NCI-H2029 (cell line): ENCODE measurements at regions not wholly inside any gene's neighbourhood (a gene's known extent, or its start where the extent isn't known, plus 50 kb on each side); places are given as distances from the start of the nearest gene placed in this dataset.
A peak's percentile ranks its signal among the peaks of the same experiment; 100 is the strongest.

Experiments
- DNase-seq: peaks from one replicate; lab custom pipeline; 2025; lab: John Stamatoyannopoulos, UW

- no peak for DNase-seq
Measured at GRCh38 chr6:1087154-1087843, 224.6 kb upstream of the FOXQ1 start.

- DNase-seq: no peak
Measured at GRCh38 chr6:1086446-1087153, 225.3 kb upstream of the FOXQ1 start.

- no peak for DNase-seq
Measured at GRCh38 chr6:1082285-1082935, 229.5 kb upstream of the FOXQ1 start.

GRCh38 chr6:1081551-1082284, 230.2 kb upstream of the FOXQ1 start:
- DNase-seq: no peak

- DNase-seq: no peak
Measured at GRCh38 chr6:1080453-1081337, 231.2 kb upstream of the FOXQ1 start.

GRCh38 chr6:1079525-1079924, 232.4 kb upstream of the FOXQ1 start:
- no peak for DNase-seq

- DNase-seq: no peak
Measured at GRCh38 chr6:1077478-1078416, 234.2 kb upstream of the FOXQ1 start.

- peak; percentile 22 for DNase-seq
Measured at GRCh38 chr6:1076531-1077459, 235.1 kb upstream of the FOXQ1 start.

- no peak for DNase-seq
Measured at GRCh38 chr6:1075880-1076279, 236.0 kb upstream of the FOXQ1 start.

GRCh38 chr6:1075444-1075843, 236.5 kb upstream of the FOXQ1 start:
- DNase-seq: no peak

- DNase-seq: no peak
Measured at GRCh38 chr6:1070085-1070521, 241.8 kb upstream of the FOXQ1 start.

GRCh38 chr6:1068905-1069304, 243.0 kb upstream of the FOXQ1 start:
- DNase-seq: no peak

GRCh38 chr6:1068068-1068467, 243.8 kb upstream of the FOXQ1 start:
- DNase-seq: no peak

- no peak for DNase-seq
Measured at GRCh38 chr6:1067346-1067745, 244.6 kb upstream of the FOXQ1 start.

GRCh38 chr6:1066449-1067090, 245.3 kb upstream of the FOXQ1 start:
- DNase-seq: no peak

- DNase-seq: no peak
Measured at GRCh38 chr6:1065986-1066385, 245.9 kb upstream of the FOXQ1 start.

- DNase-seq: no peak
Measured at GRCh38 chr6:1063671-1064355, 248.1 kb upstream of the FOXQ1 start.
